ENCODE measurements at regions not wholly inside any gene's neighbourhood (a gene's known extent, or its start where the extent isn't known, plus 50 kb on each side); places are given as distances from the start of the nearest gene placed in this dataset.
"Not testable (repeated sequence)": the region's sequence is repeated elsewhere in the genome, so short reads cannot be mapped to it uniquely, and the experiment has no call there.

DNA sequence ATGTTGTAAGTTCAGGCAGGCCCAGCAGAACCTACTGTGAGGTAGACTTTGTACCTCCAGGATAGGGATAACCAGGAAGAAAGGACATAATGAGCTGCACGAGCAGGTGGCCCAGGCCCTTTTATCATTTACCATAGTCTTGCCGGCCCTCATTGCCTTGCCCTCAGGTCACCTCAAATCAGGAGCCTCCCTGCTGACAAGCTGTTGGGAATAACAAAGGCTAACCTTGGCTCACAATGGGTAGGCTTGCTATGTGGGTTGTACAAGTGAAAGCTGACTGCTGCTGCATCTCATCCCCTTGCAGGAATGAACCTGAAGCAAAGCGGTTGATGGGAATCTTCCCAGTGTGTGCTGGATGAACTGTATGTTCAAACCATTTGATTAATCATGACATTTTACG lies 159.5 kb upstream of the ACTBL2 start:
- TF ChIP-seq POLR2A (IDR thresholded peaks at IDR 0.05): no peak
- TF ChIP-seq, protein P1, sequence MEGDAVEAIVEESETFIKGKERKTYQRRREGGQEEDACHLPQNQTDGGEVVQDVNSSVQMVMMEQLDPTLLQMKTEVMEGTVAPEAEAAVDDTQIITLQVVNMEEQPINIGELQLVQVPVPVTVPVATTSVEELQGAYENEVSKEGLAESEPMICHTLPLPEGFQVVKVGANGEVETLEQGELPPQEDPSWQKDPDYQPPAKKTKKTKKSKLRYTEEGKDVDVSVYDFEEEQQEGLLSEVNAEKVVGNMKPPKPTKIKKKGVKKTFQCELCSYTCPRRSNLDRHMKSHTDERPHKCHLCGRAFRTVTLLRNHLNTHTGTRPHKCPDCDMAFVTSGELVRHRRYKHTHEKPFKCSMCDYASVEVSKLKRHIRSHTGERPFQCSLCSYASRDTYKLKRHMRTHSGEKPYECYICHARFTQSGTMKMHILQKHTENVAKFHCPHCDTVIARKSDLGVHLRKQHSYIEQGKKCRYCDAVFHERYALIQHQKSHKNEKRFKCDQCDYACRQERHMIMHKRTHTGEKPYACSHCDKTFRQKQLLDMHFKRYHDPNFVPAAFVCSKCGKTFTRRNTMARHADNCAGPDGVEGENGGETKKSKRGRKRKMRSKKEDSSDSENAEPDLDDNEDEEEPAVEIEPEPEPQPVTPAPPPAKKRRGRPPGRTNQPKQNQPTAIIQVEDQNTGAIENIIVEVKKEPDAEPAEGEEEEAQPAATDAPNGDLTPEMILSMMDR (IDR thresholded peaks at IDR 0.05): no peak
- DNase-seq: no peak
- H3K27me3 ChIP-seq: no peaks in the 10 kb centered on the region
- no peak overlapping the region for H3K27ac ChIP-seq
- no peaks in the 10 kb centered on the region for H3K36me3 ChIP-seq
- intact Hi-C loops (cut with DNase I): loop anchor here in 1 of 10 donors (10.0 kb wide), 1 partner anchor 123 kb away; no protein-coding TSS in a partner anchor
- WGBS, 4 donors: 91 to 93% (median 91%) methylated on average over 4 of the region's 4 CpGs
- ATAC-seq: no peak
- no peaks in the 10 kb centered on the region for H3K9me3 ChIP-seq
- no peak overlapping the region for H3K4me3 ChIP-seq
- no peaks in the 10 kb centered on the region for H3K4me1 ChIP-seq

DNA sequence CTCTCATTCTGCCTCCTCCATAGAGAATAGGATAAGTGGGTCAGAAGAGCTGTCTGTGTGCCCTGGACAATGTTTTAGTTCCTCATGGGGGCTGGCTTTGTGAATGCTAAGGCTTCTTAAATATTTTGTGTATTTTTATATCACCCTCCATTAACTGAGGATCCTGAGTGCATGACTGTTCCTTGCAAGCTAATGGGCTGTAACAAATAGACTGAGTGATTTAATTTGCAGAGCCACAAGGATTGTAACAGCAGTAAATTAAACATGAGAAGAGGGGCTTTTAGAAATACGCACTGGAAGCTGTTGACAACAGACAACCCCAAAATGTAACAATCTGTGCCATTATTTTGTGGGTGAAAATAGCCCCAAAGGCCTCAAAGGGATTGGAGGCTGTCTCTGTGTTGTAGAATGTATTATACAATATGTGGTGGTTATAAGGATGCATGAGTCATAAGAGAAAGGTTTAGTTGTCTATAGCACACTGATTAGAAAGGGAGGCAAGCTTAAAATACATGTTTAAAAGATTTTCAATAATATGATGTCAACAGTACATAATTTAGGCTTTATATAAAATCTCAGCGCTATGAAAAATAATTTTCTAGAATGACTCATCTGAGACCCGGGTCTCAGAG lies 152.7 kb upstream of the ACTBL2 start:
- no peaks in the 10 kb centered on the region for H3K36me3 ChIP-seq
- no peak for ATAC-seq
- 90 to 98% (median 93%) methylated on average over 3 of the region's 3 CpGs for WGBS, 4 donors
- no peak overlapping the region for H3K4me3 ChIP-seq
- TF ChIP-seq, protein P1 (IDR thresholded peaks at IDR 0.05): no peak
- no peak for TF ChIP-seq POLR2A (IDR thresholded peaks at IDR 0.05)
- H3K27ac ChIP-seq: no peak overlapping the region
- intact Hi-C loops (cut with DNase I): no loop called here
- H3K27me3 ChIP-seq: no peaks in the 10 kb centered on the region
- no peaks in the 10 kb centered on the region for H3K4me1 ChIP-seq
- DNase-seq: no peak
- no peaks in the 10 kb centered on the region for H3K9me3 ChIP-seq

DNA sequence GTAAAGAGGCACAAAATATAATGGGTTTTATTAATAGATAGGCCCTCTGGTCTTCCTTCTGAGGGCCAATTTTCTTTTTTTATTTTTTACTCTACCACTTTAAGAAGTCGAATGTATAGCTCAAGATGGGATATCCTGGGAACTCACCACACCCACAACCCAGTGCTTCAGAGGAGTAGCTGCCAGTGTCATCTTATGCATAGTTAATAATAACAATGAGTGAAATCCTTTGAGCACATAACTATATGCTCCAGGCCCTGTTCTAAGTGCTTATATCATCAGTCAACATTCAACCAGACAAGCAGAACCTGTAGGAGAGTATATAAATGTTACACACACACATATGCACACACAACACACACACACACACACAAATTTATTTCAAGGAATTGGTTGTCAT lies 150.3 kb upstream of the ACTBL2 start:
- DNase-seq: no peak
- no peak overlapping the region for H3K27ac ChIP-seq
- intact Hi-C loops (cut with DNase I): no loop called here
- no peaks in the 10 kb centered on the region for H3K27me3 ChIP-seq
- no peak for ATAC-seq
- WGBS, 4 donors: 69 to 76% (median 74%) methylated on average over 1 of the region's 1 CpG
- H3K36me3 ChIP-seq: no peaks in the 10 kb centered on the region
- no peaks in the 10 kb centered on the region for H3K4me1 ChIP-seq
- TF ChIP-seq, protein P1 (IDR thresholded peaks at IDR 0.05): no peak
- TF ChIP-seq POLR2A (IDR thresholded peaks at IDR 0.05): no peak
- no peak overlapping the region for H3K4me3 ChIP-seq
- no peaks in the 10 kb centered on the region for H3K9me3 ChIP-seq

DNA sequence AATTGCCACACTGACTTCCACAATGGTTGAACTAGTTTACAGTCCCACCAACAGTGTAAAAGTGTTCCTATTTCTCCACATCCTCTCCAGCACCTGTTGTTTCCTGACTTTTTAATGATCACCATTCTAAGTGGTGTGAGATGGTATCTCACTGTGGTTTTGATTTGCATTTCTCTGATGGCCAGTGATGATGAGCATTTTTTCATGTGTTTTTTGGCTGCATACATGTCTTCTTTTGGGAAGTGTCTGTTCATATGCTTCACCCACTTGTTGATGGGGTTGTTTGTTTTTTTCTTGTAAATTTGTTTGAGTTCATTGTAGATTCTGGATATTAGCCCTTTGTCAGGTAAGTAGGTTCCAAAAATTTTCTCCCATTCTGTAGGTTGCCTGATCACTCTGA lies 148.5 kb upstream of the ACTBL2 start:
- H3K27ac ChIP-seq; H3K27me3 ChIP-seq; H3K4me3 ChIP-seq; ATAC-seq; DNase-seq; H3K36me3 ChIP-seq; H3K4me1 ChIP-seq; H3K9me3 ChIP-seq; intact Hi-C loops (cut with DNase I): not testable (repeated sequence)

DNA sequence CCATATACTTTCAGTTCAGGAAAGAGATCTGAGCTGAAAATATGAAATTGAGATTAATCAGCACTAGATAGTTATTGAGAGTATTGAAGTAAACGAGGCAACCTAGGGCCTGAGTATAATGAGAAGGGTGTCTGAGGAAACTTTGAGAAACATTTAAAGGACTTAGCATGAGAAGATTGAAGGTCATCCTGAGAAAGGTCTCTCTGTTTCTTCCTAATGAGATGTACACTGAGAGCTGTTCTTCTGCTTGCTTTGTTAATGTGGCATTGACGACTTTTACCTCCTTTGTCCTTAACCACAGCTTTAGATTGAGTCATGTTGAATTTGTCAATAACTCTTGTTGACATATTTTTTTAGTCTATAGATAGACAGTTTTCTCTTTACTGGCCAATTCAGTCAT lies 145.1 kb upstream of the ACTBL2 start:
- no peak for DNase-seq
- H3K9me3 ChIP-seq: no peaks in the 10 kb centered on the region
- no peaks in the 10 kb centered on the region for H3K27me3 ChIP-seq
- no peaks in the 10 kb centered on the region for H3K36me3 ChIP-seq
- no peak for TF ChIP-seq POLR2A (IDR thresholded peaks at IDR 0.05)
- TF ChIP-seq, protein P1 (IDR thresholded peaks at IDR 0.05): no peak
- no peaks in the 10 kb centered on the region for H3K4me1 ChIP-seq
- 89 to 95% (median 93%) methylated on average over 2 of the region's 2 CpGs for WGBS, 4 donors
- H3K4me3 ChIP-seq: no peak overlapping the region
- no peak for ATAC-seq
- intact Hi-C loops (cut with DNase I): no loop called here
- H3K27ac ChIP-seq: no peak overlapping the region
